ENCODE measurements at regions not wholly inside any gene's neighbourhood (a gene's known extent, or its start where the extent isn't known, plus 50 kb on each side); places are given as distances from the start of the nearest gene placed in this dataset.

DNA sequence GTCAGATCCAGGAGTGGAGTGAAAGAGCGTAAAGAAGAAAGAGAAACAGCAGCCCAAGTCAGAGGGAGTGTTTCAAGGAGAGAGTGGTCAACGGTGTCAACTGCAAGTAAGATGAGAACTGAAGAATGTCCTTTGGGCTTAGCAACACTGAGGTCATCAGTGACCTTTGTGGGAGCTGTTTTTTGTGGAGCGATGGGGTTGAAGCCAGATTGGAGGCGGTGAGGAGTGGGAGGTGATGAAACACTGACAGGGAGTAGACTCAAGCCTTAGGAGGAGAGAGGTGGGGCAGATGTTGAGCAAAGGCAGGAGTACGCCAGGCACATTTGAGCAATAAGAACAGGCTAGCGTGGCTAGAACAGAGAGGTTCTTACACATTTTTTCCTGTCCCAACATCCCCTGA, 103.7 kb upstream of the GNAO1 start:
- no peak for DNase-seq

GRCh38 chr16:56081371-56081770, 109.9 kb upstream of the GNAO1 start:
- no peak for DNase-seq

DNA sequence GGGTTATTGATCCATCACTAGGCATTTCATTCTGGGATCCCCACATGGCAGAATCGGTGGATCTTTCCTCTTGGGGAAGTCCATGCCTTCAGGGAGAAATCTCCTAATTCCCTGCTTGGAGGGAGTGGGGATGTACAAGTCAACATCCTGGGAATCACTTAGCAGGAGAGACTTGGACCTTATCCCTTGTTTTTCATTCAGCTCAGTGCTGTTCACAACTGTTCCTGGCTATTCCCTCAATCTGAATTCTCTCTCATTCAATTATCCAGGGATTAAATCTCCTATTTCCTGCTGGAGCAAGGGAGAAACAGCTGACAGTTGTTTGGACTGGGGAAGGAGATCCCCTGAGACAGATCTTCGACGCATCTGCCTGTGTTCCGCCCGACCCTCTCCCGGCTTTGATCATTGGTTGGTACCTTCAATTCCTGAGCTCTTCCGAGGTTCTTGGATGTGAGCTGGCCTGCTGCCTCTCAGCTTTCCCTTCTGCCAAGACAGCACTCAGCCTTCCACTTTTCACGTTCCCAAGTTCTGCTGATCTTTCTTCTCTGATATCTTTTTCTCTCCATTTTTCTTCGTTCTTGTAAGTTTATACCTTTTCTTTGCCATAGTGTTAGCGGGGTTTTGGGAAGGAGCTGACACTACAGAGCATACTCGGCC, 115.4 kb upstream of the GNAO1 start:
- DNase-seq = no peak

DNA sequence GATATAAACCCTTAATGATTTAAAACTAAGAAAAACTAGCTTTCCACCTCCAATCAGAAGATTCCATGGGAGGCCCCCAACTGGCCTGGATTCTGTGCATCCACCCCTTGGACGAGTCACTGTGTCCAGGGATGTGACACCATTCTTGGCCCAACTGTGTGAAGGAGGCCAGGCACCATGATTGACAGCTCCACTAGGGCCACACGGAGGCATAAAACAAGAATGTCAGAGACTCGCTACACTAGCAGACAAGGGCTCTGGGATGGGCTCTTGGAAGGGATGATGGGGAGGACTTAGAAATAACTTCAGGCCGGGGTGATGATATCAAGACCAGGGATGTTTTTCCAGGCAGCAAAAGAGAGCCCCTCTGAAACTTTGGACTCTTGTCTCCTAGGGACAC, 117.8 kb upstream of the GNAO1 start:
- DNase-seq = no peak

DNA sequence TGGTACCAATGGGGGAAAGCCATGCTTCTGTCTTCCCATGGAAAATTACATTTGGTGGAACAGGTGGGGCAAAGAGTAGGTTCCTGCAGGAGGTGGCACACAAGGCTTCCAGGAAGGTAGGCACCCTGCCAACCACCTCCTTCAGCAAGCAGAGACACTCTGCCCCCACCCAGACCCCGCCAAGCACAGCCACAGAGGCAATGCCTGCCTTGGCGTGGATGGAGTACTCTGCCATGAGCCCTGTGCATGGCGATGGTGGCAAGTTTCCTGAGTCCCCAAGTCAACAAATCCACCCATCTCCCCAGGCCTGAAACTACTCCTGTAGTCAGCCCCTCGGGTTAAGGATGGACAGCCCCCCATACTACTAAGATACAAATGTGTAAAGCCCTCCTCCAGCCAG, 119.2 kb upstream of the GNAO1 start:
- no peak for DNase-seq

- DNase-seq = no peak
These were observed 122.5 kb upstream of the GNAO1 start for GRCh38 chr16:56068816-56069215.

- DNase-seq = no peak
These were observed 123.0 kb upstream of the GNAO1 start for GRCh38 chr16:56068314-56068713.

- no peak for DNase-seq
These were observed 123.9 kb upstream of the GNAO1 start for GRCh38 chr16:56067406-56067805.

GRCh38 chr16:56066617-56067016, 124.7 kb upstream of the GNAO1 start:
- no peak for DNase-seq

GRCh38 chr16:56063111-56063510, 128.2 kb upstream of the GNAO1 start:
- DNase-seq = no peak

DNA sequence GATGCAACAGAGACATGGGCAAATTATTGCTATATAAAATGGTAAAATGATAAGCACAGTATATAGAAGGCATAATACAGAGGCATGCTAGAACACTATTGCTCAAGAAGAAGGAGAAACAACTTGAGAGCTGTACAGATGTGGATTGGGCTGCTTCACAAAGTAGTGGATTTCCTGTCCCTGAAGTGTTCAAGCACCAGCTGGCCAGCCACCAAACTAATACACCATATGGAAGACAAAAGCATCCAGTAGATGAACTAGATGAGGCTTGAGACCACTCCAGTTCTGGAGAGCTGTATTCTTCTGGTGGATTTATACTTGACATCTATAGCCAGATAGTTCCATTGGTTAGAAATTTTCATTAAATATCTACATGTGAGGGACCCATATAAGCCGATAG, 134.1 kb upstream of the GNAO1 start:
- DNase-seq = no peak

DNA sequence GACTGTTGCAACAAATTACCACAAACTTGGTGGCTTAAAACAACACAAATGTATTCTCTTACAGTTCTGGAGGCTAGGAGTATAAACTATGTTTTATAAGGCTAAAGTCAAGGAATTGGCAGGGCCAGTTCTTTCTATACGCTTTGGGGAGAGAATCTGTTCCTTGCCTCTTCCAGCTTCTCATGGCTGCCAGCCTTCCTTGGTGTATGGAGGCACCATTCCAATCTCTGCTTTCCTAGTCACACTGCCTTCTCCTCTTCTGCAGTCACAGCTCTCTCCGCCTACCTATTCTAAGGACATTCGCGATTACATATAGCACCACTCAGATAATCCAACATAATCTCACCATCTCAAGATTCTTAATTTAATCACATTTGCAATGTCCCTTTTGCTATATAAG, 140.4 kb upstream of the GNAO1 start:
- no peak for DNase-seq

DNA sequence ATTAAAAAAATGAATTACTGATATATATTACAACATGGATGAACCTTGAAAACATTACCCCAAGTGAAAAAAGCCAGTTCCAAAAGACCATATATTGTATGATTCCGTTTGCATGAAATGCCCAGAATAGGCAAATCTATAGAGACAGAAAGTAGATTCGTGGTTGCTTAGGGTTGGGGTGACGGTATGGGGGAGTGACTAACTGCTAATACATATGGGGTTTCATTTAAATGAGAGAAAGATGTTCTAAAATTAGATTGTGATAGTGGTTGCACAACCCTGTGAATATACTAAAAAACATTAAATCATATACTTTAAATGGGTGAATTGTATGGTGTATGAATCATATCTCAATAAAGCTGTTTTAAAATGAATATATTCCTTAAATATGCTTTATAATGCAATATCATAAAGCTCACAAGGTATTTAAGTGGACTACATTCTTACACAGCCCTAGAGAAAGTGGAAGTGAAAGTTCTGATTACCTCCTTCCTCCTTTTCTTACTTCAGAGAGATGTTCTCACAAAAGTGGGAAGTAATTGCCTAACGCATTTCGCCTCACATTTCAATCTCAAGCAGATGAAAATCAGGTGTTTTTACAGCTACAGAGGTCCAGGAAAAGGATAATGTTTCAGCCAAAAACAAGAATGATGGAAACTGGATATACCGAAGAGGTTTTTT, 142.7 kb upstream of the GNAO1 start:
- no peak for DNase-seq

DNA sequence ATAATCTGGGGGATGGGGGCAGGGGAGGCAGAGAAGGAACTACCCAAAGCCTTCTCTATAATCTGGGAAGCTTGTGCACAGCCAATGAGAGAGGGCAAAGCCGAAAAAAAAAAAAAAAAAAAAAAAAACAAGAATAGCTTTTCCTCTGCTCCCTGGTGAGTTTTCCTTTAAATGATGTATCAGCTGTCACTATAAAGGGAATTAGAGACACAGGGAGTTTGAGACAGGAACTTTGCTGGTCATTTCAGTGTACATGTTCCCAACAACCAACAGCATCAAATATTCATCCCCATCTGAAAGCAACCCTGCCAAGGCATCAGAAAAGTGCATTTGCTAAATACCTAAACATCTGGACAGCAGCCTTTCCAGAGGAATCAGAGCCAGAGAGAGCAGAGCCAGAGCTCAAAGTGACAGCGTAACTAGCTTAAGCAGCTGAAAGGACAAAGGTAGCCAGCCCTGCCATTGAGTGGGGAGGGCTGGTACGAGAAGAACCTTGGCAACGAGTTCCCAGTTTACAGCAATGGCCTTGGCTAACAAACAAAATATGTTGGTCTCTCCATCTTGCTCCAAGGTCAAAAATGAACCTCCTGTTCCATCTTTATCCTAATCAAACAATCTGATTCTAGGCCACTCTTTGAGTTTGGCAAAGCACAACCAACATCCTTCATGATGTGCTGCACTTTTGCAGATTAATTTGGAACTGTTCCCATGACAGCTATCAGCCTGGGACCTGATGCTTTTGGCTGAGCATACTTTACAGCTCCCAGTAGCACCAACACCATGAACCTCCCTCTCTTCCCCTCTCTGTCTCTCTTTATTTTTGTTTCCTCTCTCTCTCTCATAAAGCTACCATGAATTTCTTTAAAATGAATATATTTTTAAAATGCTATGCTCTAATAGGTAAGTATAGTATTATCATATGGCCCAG, 143.7 kb upstream of the GNAO1 start:
- peak; percentile 7 for DNase-seq

- no peak for DNase-seq
These were observed 148.9 kb upstream of the GNAO1 start for GRCh38 chr16:56042416-56042815.

GRCh38 chr16:56041556-56042140, 149.6 kb upstream of the GNAO1 start:
- DNase-seq = peak; percentile 48

DNA sequence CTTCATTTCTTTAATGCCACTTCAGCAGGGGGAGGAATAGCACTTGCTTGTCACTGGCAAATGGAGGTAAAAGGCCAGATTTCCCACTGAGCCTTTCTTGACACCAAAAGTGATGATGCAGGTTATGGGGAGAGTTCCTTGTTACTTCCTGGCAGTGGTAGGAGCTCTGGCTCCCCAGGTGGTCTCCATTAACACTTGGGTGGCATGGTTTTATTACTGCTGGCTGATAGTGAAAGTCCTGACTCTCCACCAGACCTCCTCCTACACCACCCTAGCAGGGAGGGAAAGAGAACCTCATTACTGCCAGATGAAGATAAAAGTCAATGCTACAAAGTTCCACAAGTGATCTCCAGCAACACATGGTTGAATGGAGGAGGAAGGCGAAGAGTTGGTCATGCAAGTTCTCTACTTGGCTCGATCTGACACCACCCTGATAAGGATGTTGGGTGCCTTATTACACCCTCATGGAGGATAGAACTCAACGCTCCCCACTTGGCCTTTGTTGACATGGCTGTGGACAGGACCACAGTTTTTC, 152.7 kb upstream of the GNAO1 start:
- DNase-seq = no peak

- no peak for DNase-seq
These were observed 156.9 kb upstream of the CES5A start for GRCh38 chr16:56032072-56032471.

DNA sequence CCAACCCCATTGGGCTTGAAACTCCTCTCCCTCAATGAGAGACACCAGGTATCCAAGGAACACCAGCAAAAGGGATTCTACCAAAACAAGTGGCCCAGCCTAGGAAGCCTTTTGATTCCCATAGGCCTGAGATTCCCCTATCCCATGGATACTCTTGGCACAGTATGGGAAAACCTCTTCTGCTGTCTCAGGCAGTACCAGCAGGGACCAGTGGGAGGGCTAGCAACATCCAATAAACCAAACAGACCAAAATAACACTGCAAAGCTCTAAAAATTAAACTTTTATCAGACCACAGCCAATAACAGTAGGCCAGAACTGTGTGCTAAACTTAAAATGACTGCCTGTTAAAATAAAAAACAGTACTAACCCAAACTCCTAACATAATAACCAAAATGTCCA, 153.9 kb upstream of the CES5A start:
- no peak for DNase-seq

DNA sequence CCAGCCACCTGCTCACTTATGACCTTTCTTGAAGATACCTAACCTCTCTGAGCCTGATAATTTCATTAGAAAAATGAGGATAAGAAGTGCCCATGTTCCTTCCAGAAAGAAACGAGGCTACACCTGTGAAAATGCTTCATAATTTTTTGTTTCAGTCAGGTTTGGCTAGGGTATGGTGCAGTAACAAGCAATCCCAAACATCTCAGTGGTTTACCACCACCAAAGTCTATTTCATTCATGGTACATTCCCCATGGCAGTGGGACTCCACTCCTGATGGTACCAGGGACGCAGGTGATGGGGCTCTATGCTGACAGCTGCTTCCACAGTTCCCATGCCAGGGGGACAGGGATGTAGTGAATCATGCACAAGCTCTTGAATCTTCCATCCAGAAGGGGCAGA, 147.6 kb upstream of the CES5A start:
- DNase-seq = no peak

GRCh38 chr16:56019274-56019673, 144.1 kb upstream of the CES5A start:
- no peak for DNase-seq

DNA sequence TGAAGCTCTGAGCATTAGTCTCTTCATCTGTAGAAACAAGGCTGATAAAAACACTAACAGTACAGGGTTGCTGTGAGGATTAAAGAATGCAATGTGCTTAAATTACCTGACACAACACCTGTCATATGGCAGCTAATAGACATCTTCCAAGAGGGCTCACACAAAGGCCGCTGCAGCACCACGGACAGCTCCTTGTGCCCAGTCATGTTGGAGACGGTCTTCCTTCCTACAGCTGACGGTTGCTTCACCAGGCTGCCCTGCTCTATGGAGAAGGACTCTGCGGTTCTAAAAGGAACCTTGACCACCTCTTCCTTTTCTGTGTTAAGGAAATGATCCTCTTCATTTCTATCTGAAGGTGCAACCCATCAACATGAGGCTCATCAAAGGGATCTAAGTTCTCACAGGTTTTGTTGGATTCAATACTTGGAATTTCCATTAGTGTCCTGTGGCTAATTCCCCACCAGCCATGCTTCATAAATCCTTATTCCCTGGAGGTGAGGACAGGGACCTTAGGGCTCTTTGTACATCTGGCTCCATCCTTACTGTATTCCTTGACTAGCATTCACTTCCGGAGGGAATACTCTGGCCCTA, 138.9 kb upstream of the CES5A start:
- no peak for DNase-seq

DNA sequence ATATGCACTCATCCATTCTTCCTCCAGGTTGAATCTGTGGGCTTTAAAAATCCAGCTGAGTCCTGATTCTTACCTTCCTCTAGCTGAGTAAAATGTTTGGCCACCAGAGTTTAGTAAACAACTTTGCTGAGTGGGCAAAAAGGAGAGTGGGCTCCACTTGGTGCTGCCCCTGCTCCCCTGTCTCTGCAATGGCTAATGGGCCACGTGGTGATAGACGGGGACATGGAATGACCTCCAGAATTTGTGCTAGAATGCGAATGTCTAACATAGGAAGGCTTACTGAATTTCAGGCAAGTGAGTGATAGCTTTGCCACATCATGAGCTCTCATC, 137.3 kb upstream of the CES5A start:
- DNase-seq = no peak

Measured in NCI-H1092 (cell line).